IMR-90 (cell line): ENCODE measurements at regions not wholly inside any gene's neighbourhood (a gene's known extent, or its start where the extent isn't known, plus 50 kb on each side); places are given as distances from the start of the nearest gene placed in this dataset.

ENCODE experiments used
- ATAC-seq: fragments of 200-7000 bp; cut with Tn5 transposase; 2 replicates; pipeline ENCODE4 v1.9.1; 2020; ENCODE audit warnings: low read depth, mild to moderate bottlenecking, moderate library complexity
- BruUV-seq: library from RNA; stranded (reverse); fragments of 400-500 nt; replicated peaks from 2 replicates; lab custom pipeline; 2021; lab: Mats Ljungman, UMichigan
- CTCF ChIA-PET: fragments of 300-600 bp; formaldehyde crosslinking; extraction: SDS; loops from one replicate; lab custom pipeline; 2021; ENCODE audit warnings: antibody characterized with exemption; lab: Yijun Ruan, JAX
- POLR2A ChIA-PET: fragments of 300-600 bp; sonication (Branson Sonifier 250); formaldehyde crosslinking; loops from one replicate; lab custom pipeline; 2022; ENCODE audit warnings: antibody characterized with exemption; ENCODE audit not compliant: unreplicated experiment; lab: Charles Lee
- DNase-seq: peaks from one replicate; pipeline ENCODE4 v3.0.0; 2013
- H2AFZ ChIP-seq: replicated peaks from 2 replicates; pipeline ENCODE3; 2013; ENCODE audit warnings: low read length, mild to moderate bottlenecking; ENCODE audit not compliant: poor library complexity
- H2AK5ac ChIP-seq: 2 replicates; pipeline ENCODE4 v1.6.1; 2013; ENCODE audit warnings: low read depth, low read length, inconsistent platforms
- H2AK9ac ChIP-seq: replicated peaks from 2 replicates; pipeline ENCODE3; 2013; ENCODE audit warnings: mild to moderate bottlenecking, low read depth, low read length, moderate library complexity; ENCODE audit not compliant: poor library complexity
- H2BK120ac ChIP-seq: 2 replicates; pipeline ENCODE4 v1.6.1; 2013; ENCODE audit warnings: low read depth, low read length, inconsistent platforms
- H2BK15ac ChIP-seq: 3 replicates; pipeline ENCODE4 v1.6.1; 2013; ENCODE audit warnings: low read depth, low read length, inconsistent platforms
- H2BK20ac ChIP-seq: 2 replicates; pipeline ENCODE4 v1.6.1; 2013; ENCODE audit warnings: low read depth, mild to moderate bottlenecking, inconsistent platforms, low read length, moderate library complexity
- H2BK5ac ChIP-seq: 2 replicates; pipeline ENCODE4 v1.6.1; 2013; ENCODE audit warnings: mild to moderate bottlenecking, low read depth, low read length, inconsistent platforms; ENCODE audit not compliant: poor library complexity, severe bottlenecking
- H3K14ac ChIP-seq: replicated peaks from 2 replicates; pipeline ENCODE4 v1.6.1; 2013; ENCODE audit warnings: low read depth, low read length, inconsistent platforms
- H3K18ac ChIP-seq: 2 replicates; pipeline ENCODE4 v1.6.1; 2013; ENCODE audit warnings: low read depth, low read length, control low read depth
- H3K23ac ChIP-seq: 2 replicates; pipeline ENCODE4 v1.6.1; 2013; ENCODE audit warnings: low read depth, low read length, inconsistent platforms
- H3K27ac ChIP-seq: 2 replicates; pipeline ENCODE4 v1.5.1; 2013; ENCODE audit warnings: mild to moderate bottlenecking, control low read depth, low read length; ENCODE audit not compliant: insufficient read depth
- H3K27me3 ChIP-seq: 2 replicates; pipeline ENCODE4 v1.6.1; 2013; ENCODE audit warnings: low read length; ENCODE audit not compliant: control insufficient read depth, insufficient read depth
- H3K36me3 ChIP-seq: 2 replicates; pipeline ENCODE4 v1.6.1; 2013; ENCODE audit warnings: low read length, mixed read lengths; ENCODE audit not compliant: control insufficient read depth, insufficient read depth
- H3K4ac ChIP-seq: 2 replicates; pipeline ENCODE4 v1.6.1; 2013; ENCODE audit warnings: low read depth, low read length, inconsistent platforms
- H3K4me1 ChIP-seq: 2 replicates; pipeline ENCODE4 v1.6.1; 2013; ENCODE audit warnings: low read length, mixed read lengths; ENCODE audit not compliant: control insufficient read depth, insufficient read depth
- H3K4me2 ChIP-seq: 2 replicates; pipeline ENCODE4 v1.6.1; 2013; ENCODE audit warnings: low read depth, mild to moderate bottlenecking, control low read depth, low read length, moderate library complexity
- H3K4me3 ChIP-seq: 2 replicates; pipeline ENCODE4 v1.5.1; 2013; ENCODE audit warnings: low read depth, mild to moderate bottlenecking, control low read depth, low read length, moderate library complexity; ENCODE audit not compliant: insufficient read depth
- H3K56ac ChIP-seq: 2 replicates; pipeline ENCODE4 v1.6.1; 2013; ENCODE audit warnings: low read length, inconsistent platforms; ENCODE audit not compliant: insufficient read depth; ENCODE audit errors: extremely low read depth
- H3K79me1 ChIP-seq, 2 experiments: 2 replicates each; pipeline ENCODE4 v1.6.1; 2013; ENCODE audit warnings: low read length in 2 of 2, inconsistent platforms in 1 of 2, low read depth in 1 of 2
- H3K9ac ChIP-seq: 2 replicates; pipeline ENCODE4 v1.6.1; 2013; ENCODE audit warnings: low read depth, low read length, control low read depth
- H3K9me1 ChIP-seq: 2 replicates; pipeline ENCODE4 v1.6.1; 2013; ENCODE audit warnings: low read length, inconsistent platforms; ENCODE audit not compliant: insufficient read depth
- H3K9me3 ChIP-seq: 2 replicates; pipeline ENCODE4 v1.6.1; 2013; ENCODE audit warnings: low read length; ENCODE audit not compliant: control insufficient read depth, insufficient read depth
- H4K20me1 ChIP-seq: 2 replicates; pipeline ENCODE4 v1.6.1; 2013; ENCODE audit warnings: low read length, inconsistent platforms; ENCODE audit not compliant: insufficient read depth
- H4K5ac ChIP-seq: 2 replicates; pipeline ENCODE4 v1.6.1; 2013; ENCODE audit warnings: mild to moderate bottlenecking, low read depth, low read length, control low read depth
- H4K8ac ChIP-seq, 2 experiments: 2 replicates each; pipeline ENCODE4 v1.6.1; 2013; ENCODE audit warnings: low read depth in 2 of 2, low read length in 2 of 2, control low read depth in 1 of 2, inconsistent platforms in 1 of 2
- H4K91ac ChIP-seq: 2 replicates; pipeline ENCODE4 v1.6.1; 2013; ENCODE audit warnings: low read depth, low read length, inconsistent platforms; ENCODE audit not compliant: insufficient read depth
- BHLHE40 ChIP-seq: fragments of 150-350 bp; IDR thresholded peaks from 2 replicates; pipeline ENCODE4 v1.6.1; 2016; ENCODE audit warnings: mild to moderate bottlenecking, low read depth, low read length
- CEBPB ChIP-seq: IDR thresholded peaks from 2 replicates; pipeline ENCODE4 v1.6.1; 2012; ENCODE audit warnings: low read depth, low read length, improper control_type of control experiment
- CHD1 ChIP-seq: IDR thresholded peaks from 2 replicates; pipeline ENCODE4 v1.6.1; 2012; ENCODE audit warnings: low read depth, low read length, improper control_type of control experiment
- FOS ChIP-seq: fragments of 150-350 bp; IDR thresholded peaks from 2 replicates; pipeline ENCODE4 v1.6.1; 2016; ENCODE audit warnings: low read depth, low read length
- MAFK ChIP-seq: IDR thresholded peaks from 2 replicates; pipeline ENCODE4 v1.6.1; 2012; ENCODE audit warnings: low read depth, low read length, improper control_type of control experiment
- MXI1 ChIP-seq: IDR thresholded peaks from 2 replicates; pipeline ENCODE4 v1.6.1; 2012; ENCODE audit warnings: low read depth, mild to moderate bottlenecking, low read length, moderate library complexity, borderline replicate concordance
- NFE2L2 ChIP-seq: fragments of 150-350 bp; IDR thresholded peaks from 2 replicates; pipeline ENCODE4 v1.6.1; 2016; ENCODE audit warnings: low read depth, mild to moderate bottlenecking, low read length
- POLR2A ChIP-seq: IDR thresholded peaks from 2 replicates; pipeline ENCODE4 v1.6.1; 2012; ENCODE audit warnings: mild to moderate bottlenecking, low read depth, low read length
- RAD21 ChIP-seq: IDR thresholded peaks from 2 replicates; pipeline ENCODE4 v1.6.1; 2012; ENCODE audit warnings: low read length, improper control_type of control experiment
- RCOR1 ChIP-seq: IDR thresholded peaks from 2 replicates; pipeline ENCODE4 v1.6.1; 2012; ENCODE audit warnings: mild to moderate bottlenecking, low read length, improper control_type of control experiment; ENCODE audit not compliant: insufficient replicate concordance
- WGBS, 2 experiments: methylation state at CpG; one replicate each; pipeline versions ENCODE4 v1.1.5 to v1.1.7; 2013; ENCODE audit warnings: missing lambda C conversion rate in 2 of 2; ENCODE audit not compliant: insufficient read length in 1 of 2; ENCODE audit errors: extremely low coverage in 2 of 2; 5-methylcytosine and 5-hydroxymethylcytosine counted together
- dilution Hi-C: fragments of 300-500 bp; cut with HindIII; formaldehyde crosslinking; loops from one replicate; pipeline ENCODE4 v1.14.3; 2018; ENCODE audit warnings: low sequenced_read_pairs; ENCODE audit not compliant: unreplicated experiment
- in situ Hi-C: fragments of 300-500 bp; cut with MboI; formaldehyde crosslinking; loops from 3 replicates; pipeline ENCODE4 v1.14.3; 2019; ENCODE audit warnings: low sequenced_read_pairs, inconsistent platforms, mixed read lengths
- intact Hi-C: fragments of 100-400 bp; cut with micrococcal nuclease; formaldehyde crosslinking; loops from 2 replicates; pipeline ENCODE4 v1.10.0; 2022

DNA sequence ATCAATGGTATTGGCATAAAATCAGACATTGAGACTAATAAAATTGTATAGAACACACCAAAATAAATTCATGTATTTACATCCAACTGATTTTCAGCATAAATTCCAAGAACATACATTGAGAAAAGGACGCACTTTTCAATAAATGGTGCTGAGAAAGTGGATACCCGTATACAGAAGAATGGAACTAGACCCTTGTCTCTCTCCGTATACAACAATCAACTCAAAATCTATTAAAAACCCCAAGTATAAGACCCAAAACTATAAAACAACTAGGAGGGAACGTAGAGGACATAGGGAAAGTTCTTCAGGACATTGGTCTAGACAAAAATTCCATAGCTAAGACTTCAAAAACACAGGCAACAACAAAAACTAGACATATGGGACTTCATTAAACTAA is 97.4 kb downstream of the GGTLC2 start:
- ChIA-PET POLR2A (no interaction called here), CTCF (interaction anchor here (1.0 kb wide), 1 partner anchor 12 kb away, joined by 3 read pairs; no protein-coding TSS in a partner anchor)
- Histone ChIP-seq H4K5ac (no peak overlapping the region), H4K20me1 (no peaks in the 10 kb centered on the region), H2BK5ac (no peak overlapping the region), H3K4me2 (no peak overlapping the region), H2AFZ (no peak overlapping the region), H3K9ac (no peak overlapping the region), H4K8ac (no peak overlapping the region), H2BK120ac (no peak overlapping the region), H3K9me3 (no peaks in the 10 kb centered on the region), H3K36me3 (no peaks in the 10 kb centered on the region), H2AK9ac (no peak overlapping the region), H3K9me1 (no peaks in the 10 kb centered on the region), H3K4me1 (no peaks in the 10 kb centered on the region), H3K14ac (no peak overlapping the region), H4K91ac (no peak overlapping the region), H3K79me1 (no peaks in the 10 kb centered on the region), H3K23ac (no peak overlapping the region), H3K56ac (no peak overlapping the region), H3K27me3 (peaks cover 10% of the 10 kb centered on the region), H3K18ac (no peak overlapping the region), H3K4me3 (no peak overlapping the region), H3K4ac (no peak overlapping the region), H2AK5ac (no peak overlapping the region), H2BK20ac (no peak overlapping the region), H3K27ac (no peak overlapping the region), H2BK15ac (no peak overlapping the region)
- DNase-seq: no peak
- no CpG with 5 or more reads among the region's 4 CpGs for WGBS, 2 experiments
- in situ Hi-C loops: no loop called here
- dilution Hi-C loops: no loop called here
- TF ChIP-seq MXI1 (no peak), CHD1 (no peak), CEBPB (no peak), RCOR1 (no peak), NFE2L2 (no peak), RAD21 (no peak), FOS (no peak), BHLHE40 (no peak), MAFK (no peak), POLR2A (no peak)
- BruUV-seq: no TSS peak
- intact Hi-C loops: loop anchor here (10.0 kb wide), 1 partner anchor 77 kb away; no protein-coding TSS in a partner anchor
- no peak for ATAC-seq
